HG02798 (cell line): ENCODE measurements at regions not wholly inside any gene's neighbourhood (a gene's known extent, or its start where the extent isn't known, plus 50 kb on each side); places are given as distances from the start of the nearest gene placed in this dataset.
A peak's percentile ranks its signal among the peaks of the same experiment; 100 is the strongest.
"Not testable (repeated sequence)": the region's sequence is repeated elsewhere in the genome, so short reads cannot be mapped to it uniquely, and the experiment has no call there.

Source experiments
- ATAC-seq: cut with Tn5 transposase; IDR thresholded peaks from one replicate; pipeline ENCODE4 v1.9.1; 2021; ENCODE audit warnings: mild to moderate bottlenecking; ENCODE audit not compliant: unreplicated experiment, poor library complexity

DNA sequence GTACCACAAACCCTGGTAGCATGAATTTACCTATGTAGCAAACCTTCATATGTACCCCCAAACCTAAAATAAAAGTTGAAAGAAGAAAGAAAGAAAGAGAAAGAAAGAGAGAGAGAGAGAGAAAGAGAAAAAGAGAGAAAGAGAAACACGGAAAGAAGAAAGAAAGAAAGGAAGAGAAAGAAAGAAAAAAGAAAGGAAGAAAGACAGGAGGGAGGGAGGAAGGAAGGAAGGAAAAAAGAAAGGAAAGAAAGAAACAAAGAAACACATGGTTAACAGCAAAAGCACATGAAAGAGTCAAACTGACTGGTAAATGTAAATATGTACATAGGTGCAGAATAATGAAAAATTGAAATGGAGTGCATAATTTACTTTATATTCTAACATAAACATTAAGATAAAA lies 903.4 kb downstream of the LRFN5 start:
- no peak for ATAC-seq

DNA sequence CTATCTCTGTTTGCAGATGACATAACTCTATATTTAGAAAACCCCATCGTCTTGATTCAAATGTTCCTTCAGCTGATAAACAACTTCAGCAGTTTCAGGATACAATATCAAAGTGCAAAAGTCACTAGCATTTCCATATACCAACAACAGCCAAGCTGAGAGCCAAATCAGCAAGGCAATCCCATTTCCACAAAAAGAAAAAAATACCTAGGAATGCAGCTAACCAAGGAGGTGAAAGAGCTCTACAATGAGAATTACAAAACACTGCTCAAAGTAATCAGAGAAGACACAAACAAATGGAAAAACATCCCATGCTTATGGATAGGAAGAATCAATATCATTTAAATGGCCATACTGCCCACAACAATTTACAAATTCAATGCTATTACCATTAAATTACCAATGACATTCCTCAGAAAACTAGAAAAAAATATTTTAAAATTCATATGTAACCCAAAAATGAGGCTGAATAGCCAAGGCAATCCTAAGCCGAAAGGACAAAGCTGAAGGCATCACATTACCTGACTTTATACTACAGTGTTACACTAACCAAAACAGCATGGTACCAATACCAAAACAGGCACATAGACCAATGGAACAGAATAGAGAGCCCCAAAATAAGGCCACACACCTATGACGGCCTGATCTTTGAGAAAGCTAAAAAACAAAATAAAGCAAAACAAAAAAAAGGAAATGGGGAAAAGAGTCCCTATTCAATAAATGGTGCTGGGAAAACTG lies 901.7 kb downstream of the LRFN5 start:
- no peak for ATAC-seq

DNA sequence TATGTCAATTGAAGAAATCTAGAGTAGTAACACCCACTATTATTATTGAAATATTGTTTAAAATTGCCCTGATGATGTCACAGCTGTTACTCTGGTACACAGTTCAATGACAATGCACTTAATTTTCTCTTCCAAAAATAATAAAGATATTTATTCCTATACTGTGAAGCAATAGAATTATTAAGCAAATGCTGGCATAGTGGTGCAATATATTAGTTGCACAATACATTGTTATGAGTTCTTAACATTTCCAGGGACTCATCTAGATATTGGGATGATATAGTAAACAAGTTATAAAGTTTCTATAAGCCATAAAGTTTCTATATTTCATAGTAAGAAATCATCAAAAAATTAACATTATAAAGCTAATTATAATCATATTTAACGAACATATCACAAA lies 897.8 kb downstream of the LRFN5 start:
- ATAC-seq: no peak

DNA sequence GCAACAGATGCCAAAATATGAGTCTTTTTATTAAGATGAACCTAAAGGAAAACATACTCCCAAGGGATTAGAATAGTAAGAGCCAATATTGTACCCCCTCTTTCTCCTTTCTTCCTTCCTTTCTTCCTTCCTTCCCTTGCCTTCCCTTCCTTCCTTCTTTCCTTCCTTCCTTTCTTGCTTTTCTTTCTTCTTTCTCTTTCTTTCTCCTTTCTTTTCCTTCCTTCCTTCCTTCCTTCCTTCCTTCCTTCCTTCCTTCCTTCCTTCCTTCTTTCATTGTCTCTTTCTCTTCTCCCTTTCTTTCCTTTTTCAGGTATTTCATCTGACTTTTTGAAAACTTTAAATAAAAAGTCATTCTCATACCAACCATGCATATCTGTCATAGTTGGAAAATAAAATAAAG lies 892.5 kb downstream of the LRFN5 start:
- no peak for ATAC-seq

DNA sequence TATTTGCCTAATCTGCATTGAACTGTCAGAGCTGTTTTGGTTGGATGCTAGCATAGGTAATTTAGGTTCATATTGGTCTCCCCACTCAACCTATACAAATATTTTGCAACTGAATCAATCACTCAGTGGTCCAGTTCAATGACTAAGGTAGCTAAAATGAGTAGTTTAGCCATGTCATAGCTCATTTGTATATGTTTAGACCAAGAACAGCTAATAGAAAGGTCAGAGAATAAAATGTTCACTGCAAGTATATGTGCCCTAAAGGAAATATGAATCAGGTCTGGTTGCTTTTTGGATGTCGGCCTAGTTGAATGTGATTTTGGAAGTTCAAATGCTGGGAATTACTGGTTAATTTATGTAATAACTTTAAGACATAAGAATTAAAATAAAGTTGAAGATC lies 883.9 kb downstream of the LRFN5 start:
- ATAC-seq: no peak

DNA sequence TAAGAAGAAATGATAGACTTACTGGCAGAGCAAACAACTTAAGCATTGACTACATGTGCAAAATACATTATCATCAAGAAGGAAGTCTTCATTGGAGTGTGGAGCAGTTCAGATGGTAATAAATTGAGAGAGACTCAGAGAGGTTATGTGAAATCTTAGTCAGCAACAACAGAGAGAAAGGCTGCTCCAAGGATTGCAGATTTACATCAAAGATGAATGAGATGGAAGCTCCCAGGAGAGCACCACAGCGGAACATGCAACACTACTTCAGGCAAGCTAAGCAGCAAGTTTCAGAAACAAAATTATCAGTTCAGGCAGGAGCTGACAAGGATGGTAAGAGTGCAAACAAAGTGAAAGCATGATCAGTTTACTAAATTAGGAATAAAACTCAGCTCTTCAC lies 882.3 kb downstream of the LRFN5 start:
- no peak for ATAC-seq

DNA sequence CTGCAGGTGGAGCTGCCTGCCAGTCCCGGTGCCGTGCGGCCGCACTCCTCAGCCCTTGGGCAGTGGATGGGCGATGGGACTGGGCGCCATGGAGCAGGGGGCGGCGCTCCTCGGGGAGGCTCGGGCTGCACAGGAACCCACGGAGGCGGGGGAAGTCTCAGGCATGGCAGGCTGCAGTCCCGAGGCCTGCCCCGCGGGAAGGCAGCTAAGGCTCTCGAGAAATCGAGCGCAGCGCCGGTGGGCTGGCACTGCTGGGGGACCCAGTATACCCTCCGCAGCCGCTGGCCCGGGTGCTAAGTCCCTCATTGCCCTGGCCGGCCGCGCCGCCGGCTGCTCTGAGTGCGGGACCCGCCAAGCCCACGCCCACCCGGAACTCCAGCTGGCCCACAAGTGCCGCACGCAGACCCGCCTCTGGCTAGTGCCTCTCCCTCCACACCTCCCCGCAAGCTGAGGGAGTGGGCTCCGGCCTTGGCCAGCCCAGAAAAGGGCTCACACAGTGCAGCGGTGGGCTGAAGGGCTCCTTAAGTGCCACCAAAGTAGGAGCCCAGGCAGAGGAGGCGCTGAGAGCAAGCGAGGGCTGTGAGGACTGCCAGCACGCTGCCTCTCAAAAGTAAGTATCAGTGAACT lies 875.8 kb downstream of the LRFN5 start:
- not testable (repeated sequence) for ATAC-seq

DNA sequence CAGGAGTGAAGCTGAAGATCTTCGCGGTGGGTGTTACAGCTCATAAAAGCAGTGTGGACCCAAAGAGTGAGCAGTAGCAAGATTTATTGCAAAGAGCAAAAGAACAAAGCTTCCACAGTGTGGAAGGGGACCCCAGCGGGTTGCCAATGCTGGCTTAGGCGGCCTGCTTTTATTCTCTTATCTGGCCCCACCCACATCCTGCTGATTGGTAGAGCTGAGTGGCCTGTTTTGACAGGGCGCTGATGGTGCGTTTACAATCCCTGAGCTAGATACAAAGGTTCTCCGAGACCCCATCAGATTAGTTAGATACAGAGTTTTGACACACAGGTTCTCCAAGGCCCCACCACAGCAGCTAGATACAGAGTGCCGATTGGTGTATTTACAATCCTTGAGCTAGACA lies 875.0 kb downstream of the LRFN5 start:
- ATAC-seq: not testable (repeated sequence)

DNA sequence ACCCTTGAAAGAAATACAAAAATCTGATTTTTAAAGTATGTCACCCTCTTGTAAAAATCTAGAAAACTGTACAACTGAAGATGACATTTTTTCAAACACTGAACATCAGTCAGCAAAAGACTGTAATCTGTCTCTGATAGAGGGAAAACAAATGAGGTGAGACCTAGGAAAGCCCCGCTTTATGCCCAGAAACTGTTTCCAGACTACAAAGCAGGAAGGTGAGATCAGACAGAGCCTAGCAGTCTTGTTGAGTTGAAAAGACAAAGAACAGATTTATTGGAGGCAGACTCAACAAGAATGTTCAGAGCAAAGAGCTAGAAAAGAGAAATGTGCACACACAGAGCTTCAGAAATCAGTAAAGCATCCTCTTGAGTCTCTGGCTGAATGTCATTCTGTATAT lies 873.6 kb downstream of the LRFN5 start:
- ATAC-seq: no peak

DNA sequence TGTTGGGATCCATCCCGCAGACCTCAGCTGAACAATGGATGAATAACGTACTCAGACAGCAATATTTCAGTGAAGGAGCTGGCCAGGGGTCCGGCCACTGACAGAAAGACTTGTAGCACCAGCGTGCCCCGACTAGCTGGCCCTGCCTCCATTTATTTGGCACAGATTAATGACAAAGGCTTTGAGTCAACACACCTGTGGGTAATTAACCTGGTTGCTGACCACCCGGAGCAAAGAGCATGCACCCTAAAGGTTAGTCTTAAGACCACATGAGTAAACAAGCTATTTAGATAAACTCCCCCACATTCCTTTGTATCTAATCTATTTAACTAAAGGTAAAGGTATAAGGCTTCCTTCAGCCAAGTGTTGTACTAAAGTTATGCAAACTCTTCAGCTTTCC lies 868.6 kb downstream of the LRFN5 start:
- no peak for ATAC-seq

DNA sequence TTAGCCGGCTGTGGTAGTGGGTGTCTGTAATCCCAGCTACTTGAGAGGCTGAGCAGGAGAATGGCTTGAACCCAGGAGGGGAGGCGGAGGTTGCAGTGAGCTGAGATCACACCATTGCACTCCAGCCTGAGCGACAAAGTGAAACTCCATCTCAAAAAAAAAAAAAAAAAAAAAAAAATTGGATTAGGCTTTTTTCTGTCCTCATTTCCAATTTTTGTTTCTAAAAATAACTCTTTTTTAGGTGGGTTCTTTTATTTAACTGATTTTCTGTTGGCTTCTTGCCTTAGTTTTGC lies 863.7 kb downstream of the LRFN5 start:
- no peak for ATAC-seq

DNA sequence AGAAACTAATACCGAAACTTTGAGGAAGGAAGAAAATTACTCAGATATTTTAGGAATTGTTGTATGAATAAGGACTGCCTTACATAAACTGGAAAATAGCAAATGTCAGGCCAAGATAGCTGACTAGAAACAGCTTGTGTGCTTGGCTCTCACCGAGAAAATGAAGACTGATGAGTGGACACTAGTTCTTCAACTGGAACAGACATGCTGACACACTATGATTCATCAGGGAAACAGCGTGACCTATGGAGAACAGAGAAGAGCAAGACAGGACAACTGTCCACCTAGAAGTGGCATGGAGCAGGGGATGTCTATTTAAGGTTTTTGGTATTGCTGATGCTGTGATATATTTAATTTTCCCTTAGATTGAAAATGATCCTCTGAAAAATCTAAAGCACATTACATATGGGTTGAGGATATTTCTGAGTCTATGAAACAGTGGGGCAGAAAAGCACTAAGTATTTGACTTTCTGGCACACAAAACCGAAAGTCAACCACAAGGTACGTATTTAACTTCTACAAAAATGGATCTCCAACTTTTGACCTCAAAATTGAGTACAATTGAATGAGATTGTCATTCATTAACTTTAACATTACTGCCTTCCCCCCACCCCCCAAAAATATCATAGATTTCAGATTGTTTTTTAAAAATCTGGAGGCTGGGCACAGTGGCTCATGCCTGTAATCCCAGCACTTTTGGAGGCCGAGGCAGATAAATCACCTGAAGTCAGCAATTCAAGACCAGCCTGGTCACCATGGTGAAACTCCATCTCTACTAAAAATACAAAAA lies 863.2 kb downstream of the LRFN5 start:
- ATAC-seq: no peak

DNA sequence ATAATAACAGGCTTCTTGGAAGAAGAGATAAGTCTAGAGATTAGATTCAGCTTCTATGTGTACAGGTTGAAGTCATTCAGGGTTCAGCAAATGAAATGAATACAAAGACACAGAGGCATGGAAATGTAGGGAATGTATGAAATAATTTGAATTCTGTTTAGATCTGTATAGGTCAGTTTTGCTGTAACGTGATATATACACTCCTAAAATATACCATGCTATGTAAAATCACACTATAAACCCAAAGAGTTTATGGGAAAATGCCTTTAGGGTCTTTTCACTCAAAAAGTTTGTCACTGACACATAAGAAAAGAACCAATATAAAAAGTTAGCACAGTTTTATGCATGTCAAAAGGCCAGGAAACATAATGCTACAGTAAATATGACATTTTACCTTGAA lies 854.0 kb downstream of the LRFN5 start:
- ATAC-seq: no peak

DNA sequence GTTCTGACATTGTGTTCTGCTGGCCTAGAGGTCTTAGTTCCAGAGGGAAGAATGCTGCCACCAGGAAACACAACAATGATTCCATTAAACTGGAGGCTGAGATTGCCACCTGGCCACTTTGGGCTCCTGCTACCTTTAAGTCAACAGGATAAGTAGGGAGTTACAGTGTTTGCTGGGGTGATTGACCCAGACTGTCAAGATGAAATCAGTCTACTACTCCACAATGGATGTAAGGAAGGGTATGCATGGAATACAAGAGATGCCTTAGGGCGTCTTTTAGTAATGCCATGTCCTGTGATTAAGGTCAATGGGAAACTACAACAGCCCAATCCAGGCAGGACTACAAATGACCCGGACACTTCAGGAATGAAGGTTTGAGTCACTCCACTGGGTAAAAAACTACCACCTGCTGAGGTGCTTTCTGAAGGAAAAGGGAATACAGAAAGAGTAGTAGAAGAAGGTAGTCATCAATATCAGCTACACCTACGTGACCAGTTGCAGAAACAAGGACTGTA lies 852.6 kb downstream of the LRFN5 start:
- ATAC-seq: no peak

DNA sequence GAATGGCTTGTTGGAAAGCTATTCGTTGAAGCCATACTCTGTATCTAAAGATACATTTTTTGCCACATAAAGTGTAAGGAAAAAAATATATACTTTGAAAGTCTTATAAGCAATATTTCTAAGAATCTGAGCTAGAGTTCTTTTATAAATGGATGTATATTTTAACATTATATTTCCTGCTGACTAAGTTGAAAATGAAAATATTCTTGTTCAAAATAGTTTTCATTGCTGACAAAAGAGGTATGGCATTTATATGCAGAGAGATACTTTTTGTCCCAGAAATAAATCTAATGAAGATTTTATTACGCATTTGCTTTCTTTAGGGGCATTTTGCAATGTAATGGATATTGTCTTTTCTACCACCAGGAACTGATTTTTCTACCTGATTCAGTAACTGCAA lies 834.9 kb downstream of the LRFN5 start:
- no peak for ATAC-seq

DNA sequence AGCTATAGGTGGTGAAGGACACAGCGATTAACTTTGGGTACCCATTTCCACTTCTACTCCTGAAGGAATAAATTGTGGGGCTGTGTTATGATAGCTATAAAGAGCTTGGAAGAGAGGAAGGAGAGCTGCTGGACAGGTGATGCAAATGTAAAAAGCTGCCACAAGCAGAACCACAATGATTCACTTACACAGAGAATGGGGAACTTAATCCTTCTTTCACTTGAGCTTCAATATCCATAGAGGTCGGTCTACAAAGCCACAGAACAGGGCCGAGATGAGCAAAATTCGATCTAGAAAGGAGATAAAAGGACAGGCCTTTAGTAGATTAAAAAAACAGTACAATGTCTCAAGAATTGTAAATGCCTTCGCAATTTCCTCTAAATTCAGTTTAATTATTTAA lies 831.1 kb downstream of the LRFN5 start:
- no peak for ATAC-seq

DNA sequence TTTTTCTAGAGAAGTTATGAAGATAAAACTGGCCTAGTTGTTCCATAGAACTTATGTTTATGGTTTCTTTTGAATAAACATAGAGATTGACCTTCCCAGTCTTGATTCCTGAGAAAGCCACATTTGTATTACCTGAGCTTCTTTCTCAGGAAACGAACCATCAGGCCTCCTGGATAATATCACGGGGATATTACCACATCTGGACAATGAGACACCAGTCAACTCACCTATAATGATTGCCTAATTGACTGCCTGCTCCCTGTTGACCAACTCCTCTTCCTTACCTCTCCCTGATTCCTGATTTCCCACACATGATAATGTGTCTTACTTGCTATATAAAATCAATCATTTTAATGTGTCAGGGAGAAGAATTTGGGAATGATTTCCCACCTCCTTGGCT lies 822.7 kb downstream of the LRFN5 start:
- no peak for ATAC-seq

DNA sequence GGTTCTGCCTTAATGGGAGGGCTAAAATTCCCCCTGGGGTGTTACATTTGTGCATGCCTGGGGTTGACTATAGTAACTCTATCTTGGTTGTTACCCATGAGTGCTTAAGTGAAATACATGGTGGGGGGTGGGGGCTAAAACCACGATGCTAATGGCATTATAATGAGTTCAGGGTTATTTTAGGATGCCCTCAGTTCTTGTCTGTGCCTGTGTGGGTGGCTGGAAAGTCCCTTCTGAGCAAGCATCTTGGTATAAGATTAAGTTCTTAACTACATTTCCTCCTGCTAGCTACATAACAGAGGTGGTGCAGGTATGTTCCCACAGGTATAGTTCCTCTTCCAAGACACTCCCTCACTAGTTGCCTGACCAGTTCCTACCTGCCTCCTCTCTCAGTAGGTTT lies 822.3 kb downstream of the LRFN5 start:
- peak; percentile 99 for ATAC-seq

DNA sequence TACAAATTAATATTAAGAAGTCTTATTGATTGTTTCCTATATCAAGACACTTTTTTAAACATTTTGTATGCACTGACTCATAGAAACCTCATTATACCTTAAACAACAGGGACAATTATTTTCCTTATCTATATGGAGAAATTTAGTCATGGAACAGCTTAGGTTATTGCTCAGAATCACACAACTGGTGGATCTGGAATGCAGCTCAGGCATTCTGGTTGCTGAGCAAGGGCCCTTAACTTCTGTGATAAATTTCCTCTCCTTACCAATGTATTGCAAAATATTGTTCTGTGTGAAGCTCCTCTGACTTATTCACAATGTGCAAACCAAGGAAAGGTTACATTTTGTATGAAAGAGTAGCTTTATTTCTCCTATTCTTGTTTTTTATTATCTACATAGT lies 817.8 kb downstream of the LRFN5 start:
- no peak for ATAC-seq

DNA sequence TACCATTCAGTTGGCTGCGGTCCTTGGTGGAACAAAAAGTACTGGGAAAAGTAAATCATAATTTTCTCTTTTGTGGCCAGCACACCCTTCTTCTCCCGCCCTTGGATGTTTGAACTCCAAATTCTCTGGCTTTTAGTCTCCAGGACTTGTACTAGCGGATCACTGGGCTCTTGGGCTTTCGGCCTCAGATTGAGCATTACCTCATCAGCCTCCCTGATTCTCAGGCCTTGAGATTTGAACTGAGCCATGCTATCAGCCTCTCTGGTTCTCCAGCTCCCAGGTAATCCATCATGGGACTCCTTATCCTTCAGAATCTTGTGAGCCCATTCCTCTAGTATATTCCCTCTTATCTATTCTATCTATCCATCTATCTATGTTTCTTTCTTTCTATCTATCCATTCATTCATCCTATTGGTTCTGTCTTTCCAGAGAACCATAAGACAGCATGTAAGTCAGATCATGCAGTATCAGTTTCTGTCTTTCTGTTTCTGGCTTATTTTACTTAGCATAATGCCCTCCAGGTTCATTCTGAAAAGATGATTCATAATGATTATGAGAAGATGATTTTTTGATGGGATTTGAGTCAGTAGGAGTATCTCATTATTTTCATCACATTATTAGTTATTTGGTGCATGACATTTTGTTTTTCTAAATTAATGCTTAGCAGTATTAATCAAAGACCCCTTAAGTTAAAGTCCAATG lies 814.9 kb downstream of the LRFN5 start:
- ATAC-seq: peak; percentile 42

DNA sequence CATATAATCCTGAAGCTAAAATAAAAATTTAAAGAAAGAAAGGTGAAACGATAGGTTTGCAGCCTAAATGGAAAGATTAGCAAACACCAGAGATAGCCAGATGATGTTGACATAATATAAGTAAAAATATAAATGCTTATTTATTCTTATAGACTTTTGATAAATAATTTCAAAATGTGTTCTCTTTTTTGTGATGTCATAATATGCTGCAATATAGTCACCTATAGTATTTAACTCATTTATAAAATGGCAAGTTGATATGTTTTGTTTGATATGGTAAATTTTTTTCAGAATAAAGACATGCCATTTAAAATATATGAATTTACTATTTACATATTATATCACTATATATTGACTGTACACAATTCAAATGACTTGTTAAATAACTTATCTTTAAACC lies 813.4 kb downstream of the LRFN5 start:
- no peak for ATAC-seq
